ENCODE measurements at regions not wholly inside any gene's neighbourhood (a gene's known extent, or its start where the extent isn't known, plus 50 kb on each side); places are given as distances from the start of the nearest gene placed in this dataset.

- no peak for DNase-seq (ENCODE audit: low read depth in 2 of 2)
Observed at GRCh38 chr15:46543626-46544025, 908.8 kb downstream of the SQOR start.

- DNase-seq (ENCODE audit: low read depth in 2 of 2) = no peak
Observed at GRCh38 chr15:46548989-46549388, 914.2 kb downstream of the SQOR start.

- DNase-seq (ENCODE audit: low read depth in 2 of 2) = no peak
Observed at GRCh38 chr15:46552316-46552715, 917.5 kb downstream of the SQOR start.

GRCh38 chr15:46555547-46555946 lies 920.7 kb downstream of the SQOR start:
- DNase-seq (ENCODE audit: low read depth in 2 of 2) = no peak

- DNase-seq (ENCODE audit: low read depth in 2 of 2) = no peak
Observed at GRCh38 chr15:46556010-46556409, 921.2 kb downstream of the SQOR start.

GRCh38 chr15:46556559-46557379 lies 921.9 kb downstream of the SQOR start:
- no peak for DNase-seq (ENCODE audit: low read depth in 2 of 2)

- no peak for DNase-seq (ENCODE audit: low read depth in 2 of 2)
Observed at GRCh38 chr15:46567968-46568367, 933.1 kb downstream of the SQOR start.

GRCh38 chr15:46569781-46570180 lies 935.0 kb downstream of the SQOR start:
- DNase-seq (ENCODE audit: low read depth in 2 of 2) = no peak

GRCh38 chr15:46576646-46577395 lies 942.0 kb downstream of the SQOR start:
- DNase-seq (ENCODE audit: low read depth in 2 of 2) = no peak

GRCh38 chr15:46577767-46578166 lies 942.9 kb downstream of the SQOR start:
- no peak for DNase-seq (ENCODE audit: low read depth in 2 of 2)

GRCh38 chr15:46580487-46580886 lies 945.7 kb downstream of the SQOR start:
- no peak for DNase-seq (ENCODE audit: low read depth in 2 of 2)

GRCh38 chr15:46580924-46581323 lies 946.1 kb downstream of the SQOR start:
- no peak for DNase-seq (ENCODE audit: low read depth in 2 of 2)

- DNase-seq (ENCODE audit: low read depth in 2 of 2) = no peak
Observed at GRCh38 chr15:46589088-46589487, 954.3 kb downstream of the SQOR start.

GRCh38 chr15:46591462-46591861 lies 956.6 kb downstream of the SQOR start:
- DNase-seq (ENCODE audit: low read depth in 2 of 2) = no peak

- DNase-seq (ENCODE audit: low read depth in 2 of 2) = no peak
Observed at GRCh38 chr15:46595016-46595415, 960.2 kb downstream of the SQOR start.

- no peak for DNase-seq (ENCODE audit: low read depth in 2 of 2)
Observed at GRCh38 chr15:46607077-46607476, 972.2 kb downstream of the SQOR start.

- no peak for DNase-seq (ENCODE audit: low read depth in 2 of 2)
Observed at GRCh38 chr15:46616033-46616432, 981.2 kb downstream of the SQOR start.

GRCh38 chr15:46617507-46617906 lies 982.7 kb downstream of the SQOR start:
- no peak for DNase-seq (ENCODE audit: low read depth in 2 of 2)

GRCh38 chr15:46618984-46619383 lies 984.2 kb downstream of the SQOR start:
- DNase-seq (ENCODE audit: low read depth in 2 of 2) = no peak

- no peak for DNase-seq (ENCODE audit: low read depth in 2 of 2)
Observed at GRCh38 chr15:46620392-46621013, 985.7 kb downstream of the SQOR start.

- DNase-seq (ENCODE audit: low read depth in 2 of 2) = no peak
Observed at GRCh38 chr15:46622851-46623250, 988.0 kb downstream of the SQOR start.

GRCh38 chr15:46636206-46636605 lies 1001.4 kb downstream of the SQOR start:
- no peak for DNase-seq (ENCODE audit: low read depth in 2 of 2)
